DND-41 (cell line): ENCODE measurements at regions not wholly inside any gene's neighbourhood (a gene's known extent, or its start where the extent isn't known, plus 50 kb on each side); places are given as distances from the start of the nearest gene placed in this dataset.

Source experiments
- CTCF ChIP-seq: IDR thresholded peaks from 2 replicates; pipeline ENCODE4 v1.5.1; 2012; ENCODE audit warnings: borderline replicate concordance, low read length, moderate library complexity, mild to moderate bottlenecking; ENCODE audit not compliant: poor library complexity, severe bottlenecking; ENCODE audit errors: extremely low read depth
- EZH2 ChIP-seq: IDR thresholded peaks from 3 replicates; pipeline ENCODE4 v1.6.1; 2012; ENCODE audit warnings: borderline replicate concordance, low read depth, mild to moderate bottlenecking, moderate library complexity, low read length, inconsistent platforms; ENCODE audit not compliant: severe bottlenecking

GRCh38 chr5:25649628-25650265 is 1005.0 kb upstream of the CDH10 start:
- TF ChIP-seq CTCF (no peak), EZH2 (no peak)
